ENCODE measurements at regions not wholly inside any gene's neighbourhood (a gene's known extent, or its start where the extent isn't known, plus 50 kb on each side); places are given as distances from the start of the nearest gene placed in this dataset.
"Not testable (repeated sequence)": the region's sequence is repeated elsewhere in the genome, so short reads cannot be mapped to it uniquely, and the experiment has no call there.

- in situ Hi-C loops (cut with HindIII; ENCODE audit: low pct_ligation_motif_present, low pct_unique_long_range_greater_than_20kb, low sequenced_read_pairs) = no loop called here
- no peak for DNase-seq
These were observed 1226.8 kb upstream of the FLRT2 start for GRCh38 chr14:84303140-84303539.

DNA sequence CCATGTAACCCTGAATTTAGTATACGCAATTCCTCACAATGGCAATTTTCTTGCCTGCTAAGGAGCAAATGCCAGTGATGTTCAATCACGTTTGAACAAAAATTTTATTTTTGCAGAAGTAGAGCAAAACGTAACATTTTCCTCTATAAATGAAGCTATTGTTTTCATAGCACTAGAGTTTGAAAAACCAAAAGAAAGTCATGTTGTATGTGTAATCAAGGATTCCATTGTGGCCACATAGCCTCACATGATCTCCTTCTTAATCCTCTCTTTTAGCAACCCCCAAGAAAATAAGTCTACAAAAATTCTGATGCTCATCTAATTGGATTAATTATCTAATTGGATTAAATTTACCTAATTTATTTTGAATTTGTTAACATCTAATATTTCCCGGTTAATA is 1217.4 kb upstream of the FLRT2 start:
- no peak for DNase-seq
- in situ Hi-C loops (cut with HindIII; ENCODE audit: low pct_ligation_motif_present, low pct_unique_long_range_greater_than_20kb, low sequenced_read_pairs) = no loop called here

DNA sequence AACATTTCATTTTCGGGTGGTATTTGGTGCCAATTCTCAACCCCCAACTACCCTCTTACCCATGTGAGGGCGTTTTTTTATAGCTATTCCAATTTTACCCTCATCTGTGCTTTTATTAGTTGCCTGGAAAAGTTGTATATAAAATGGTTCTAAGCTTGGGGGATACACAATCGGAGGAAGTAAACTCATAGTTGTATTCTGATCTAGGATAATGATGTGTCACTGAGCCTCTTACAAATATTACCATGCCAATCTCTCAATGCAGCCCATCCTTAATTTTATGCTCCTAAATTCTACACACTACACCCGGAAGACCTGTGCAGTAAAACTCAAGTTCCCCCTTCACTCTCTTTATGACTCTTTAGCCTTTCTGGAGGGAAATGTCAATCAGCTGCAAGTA is 1206.5 kb upstream of the FLRT2 start:
- in situ Hi-C loops (cut with HindIII; ENCODE audit: low pct_ligation_motif_present, low pct_unique_long_range_greater_than_20kb, low sequenced_read_pairs) = no loop called here
- DNase-seq = no peak

DNA sequence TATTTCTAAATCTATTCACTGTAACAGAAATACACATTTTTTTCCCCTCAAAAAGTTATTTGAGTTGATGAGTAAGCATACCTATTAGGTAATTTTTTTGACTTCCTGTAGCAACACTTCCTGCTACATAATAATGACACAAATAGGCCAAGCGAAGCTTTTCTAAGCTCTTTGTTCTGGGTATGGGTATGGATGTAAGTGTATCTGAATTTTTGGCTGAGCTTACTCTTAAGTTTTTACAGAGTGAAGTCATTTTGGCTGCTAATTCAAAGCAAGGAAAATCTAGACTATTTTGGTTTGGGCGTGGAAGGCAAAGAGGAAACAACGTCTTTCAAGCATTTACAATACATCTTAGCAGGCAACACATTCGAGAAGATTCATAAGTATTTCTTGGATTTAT is 1206.0 kb upstream of the FLRT2 start:
- in situ Hi-C loops (cut with HindIII; ENCODE audit: low pct_ligation_motif_present, low pct_unique_long_range_greater_than_20kb, low sequenced_read_pairs) = no loop called here
- no peak for DNase-seq

DNA sequence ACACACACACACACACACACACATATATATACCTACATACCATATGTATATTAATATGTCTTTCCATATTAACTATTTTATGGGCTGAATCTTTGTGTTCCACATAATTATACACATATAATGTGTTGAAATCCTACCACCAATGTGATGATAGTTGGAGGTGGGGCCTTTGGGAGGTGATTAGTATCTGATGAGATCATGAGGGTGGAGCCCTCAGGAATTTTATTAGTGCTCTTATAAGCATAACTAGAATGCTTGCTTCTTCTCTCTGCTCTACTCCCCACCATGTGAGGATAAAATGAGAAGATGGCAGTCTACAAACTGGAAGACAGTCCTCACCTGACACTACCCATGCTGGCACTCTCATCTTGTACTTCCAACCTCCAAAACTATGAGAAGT is 1193.5 kb upstream of the FLRT2 start:
- in situ Hi-C loops (cut with HindIII; ENCODE audit: low pct_ligation_motif_present, low pct_unique_long_range_greater_than_20kb, low sequenced_read_pairs) = no loop called here
- no peak for DNase-seq

DNA sequence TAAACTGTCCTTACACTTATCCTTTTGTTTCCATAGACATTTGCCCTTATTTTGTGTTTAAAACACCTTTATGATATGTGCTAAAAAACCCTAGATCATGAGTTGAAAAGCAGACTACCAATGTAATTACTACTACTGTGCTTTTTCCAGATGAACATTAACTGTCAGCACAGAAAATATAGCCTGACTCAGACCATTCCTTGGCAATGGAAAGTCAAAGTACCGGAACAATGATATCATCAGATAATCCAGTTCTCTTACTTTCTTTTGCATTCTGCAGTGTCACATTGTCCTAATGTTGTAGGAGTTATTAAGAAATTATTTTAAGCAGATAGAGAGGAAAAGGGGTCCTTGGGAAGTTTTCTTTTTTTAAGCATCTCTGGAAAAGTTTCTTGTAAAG is 1189.0 kb upstream of the FLRT2 start:
- no peak for DNase-seq
- in situ Hi-C loops (cut with HindIII; ENCODE audit: low pct_ligation_motif_present, low pct_unique_long_range_greater_than_20kb, low sequenced_read_pairs) = no loop called here

GRCh38 chr14:84341867-84342266 is 1188.1 kb upstream of the FLRT2 start:
- in situ Hi-C loops (cut with HindIII; ENCODE audit: low pct_ligation_motif_present, low pct_unique_long_range_greater_than_20kb, low sequenced_read_pairs) = not testable (repeated sequence)

DNA sequence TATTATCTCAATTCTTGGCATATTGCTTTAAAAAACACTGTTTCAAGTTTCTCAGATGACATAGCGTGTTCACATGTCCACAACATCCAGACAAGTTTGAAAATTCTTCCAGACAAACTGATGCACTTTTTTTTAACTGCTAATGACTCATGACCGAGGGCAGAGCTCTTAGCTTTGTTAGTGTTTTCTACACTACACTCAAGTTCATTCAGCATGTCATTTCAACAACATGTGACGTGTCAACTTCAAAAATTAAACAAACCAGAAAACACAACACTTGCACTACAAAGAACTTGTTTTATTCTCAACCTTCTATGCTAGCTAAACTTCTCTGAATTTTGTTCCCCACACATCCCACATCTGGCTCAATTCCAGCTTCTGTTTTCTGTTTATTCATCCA is 1186.3 kb upstream of the FLRT2 start:
- DNase-seq = no peak
- in situ Hi-C loops (cut with HindIII; ENCODE audit: low pct_ligation_motif_present, low pct_unique_long_range_greater_than_20kb, low sequenced_read_pairs) = no loop called here

More at GRCh38 chr14:84341867-84342266, 1188.1 kb upstream of the FLRT2 start:
- DNase-seq = not testable (repeated sequence)

DNA sequence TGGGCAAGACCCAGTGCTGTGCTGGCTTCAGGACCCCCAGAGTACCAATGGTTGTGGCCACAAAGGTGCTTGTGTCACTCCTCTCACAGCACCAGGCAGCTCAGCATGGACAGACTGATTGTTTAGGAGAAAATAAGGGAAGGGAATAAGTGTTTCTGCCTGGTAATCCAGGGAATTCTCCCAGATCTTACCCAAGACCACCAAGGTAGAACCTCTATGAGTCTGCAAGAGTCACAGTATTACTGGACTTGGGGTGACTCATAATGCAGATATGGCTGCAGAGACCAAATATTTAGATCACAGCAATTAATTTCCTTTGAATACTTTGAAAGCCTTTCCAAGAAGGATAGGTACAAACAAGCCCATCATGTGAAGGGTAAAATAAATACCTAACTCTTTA is 1178.3 kb upstream of the FLRT2 start:
- no peak for DNase-seq
- in situ Hi-C loops (cut with HindIII; ENCODE audit: low pct_ligation_motif_present, low pct_unique_long_range_greater_than_20kb, low sequenced_read_pairs) = no loop called here

DNA sequence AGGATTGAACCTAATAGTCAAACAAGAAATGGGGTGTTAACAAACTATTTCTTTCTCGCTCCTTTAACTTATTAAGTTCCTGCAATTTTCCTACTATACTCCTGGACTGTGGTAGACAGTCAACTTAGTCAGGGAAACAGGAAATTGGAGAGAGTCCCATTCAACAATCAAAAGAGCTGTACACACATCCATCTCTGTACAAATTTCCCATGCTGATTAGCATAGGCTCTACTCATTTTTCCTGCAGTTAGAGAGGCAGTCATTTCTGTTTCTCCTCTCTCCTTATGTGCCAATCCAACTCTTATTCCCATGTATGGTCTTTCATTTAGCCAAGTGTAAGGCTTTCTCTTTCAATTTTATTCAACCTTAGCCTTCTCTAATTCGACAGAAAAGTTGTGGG is 1168.5 kb upstream of the FLRT2 start:
- no peak for DNase-seq
- in situ Hi-C loops (cut with HindIII; ENCODE audit: low pct_ligation_motif_present, low pct_unique_long_range_greater_than_20kb, low sequenced_read_pairs) = no loop called here

GRCh38 chr14:84375235-84375634 is 1154.7 kb upstream of the FLRT2 start:
- no peak for DNase-seq
- in situ Hi-C loops (cut with HindIII; ENCODE audit: low pct_ligation_motif_present, low pct_unique_long_range_greater_than_20kb, low sequenced_read_pairs) = no loop called here

DNA sequence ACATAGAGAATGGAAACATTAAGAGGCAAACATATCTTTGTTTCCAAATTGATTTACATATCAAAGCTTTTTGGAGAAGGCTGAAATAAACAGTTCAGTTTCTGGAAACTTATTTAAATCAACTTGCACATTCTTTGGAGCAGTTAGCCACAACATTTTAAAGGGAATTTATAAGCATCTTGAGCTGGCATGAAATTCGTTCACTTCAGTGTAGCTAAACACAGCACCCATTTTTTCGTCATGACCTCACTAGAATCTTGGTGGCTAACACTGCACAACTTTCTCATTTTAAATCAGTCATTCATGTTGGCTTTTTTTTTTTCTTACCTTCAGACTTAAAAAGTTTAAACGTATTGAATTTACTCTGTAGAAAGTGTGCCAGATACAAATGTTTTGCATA is 1139.9 kb upstream of the FLRT2 start:
- DNase-seq = no peak
- in situ Hi-C loops (cut with HindIII; ENCODE audit: low pct_ligation_motif_present, low pct_unique_long_range_greater_than_20kb, low sequenced_read_pairs) = no loop called here

- in situ Hi-C loops (cut with HindIII; ENCODE audit: low pct_ligation_motif_present, low pct_unique_long_range_greater_than_20kb, low sequenced_read_pairs) = no loop called here
These were observed 1132.3 kb upstream of the FLRT2 start for GRCh38 chr14:84397631-84398030.

DNA sequence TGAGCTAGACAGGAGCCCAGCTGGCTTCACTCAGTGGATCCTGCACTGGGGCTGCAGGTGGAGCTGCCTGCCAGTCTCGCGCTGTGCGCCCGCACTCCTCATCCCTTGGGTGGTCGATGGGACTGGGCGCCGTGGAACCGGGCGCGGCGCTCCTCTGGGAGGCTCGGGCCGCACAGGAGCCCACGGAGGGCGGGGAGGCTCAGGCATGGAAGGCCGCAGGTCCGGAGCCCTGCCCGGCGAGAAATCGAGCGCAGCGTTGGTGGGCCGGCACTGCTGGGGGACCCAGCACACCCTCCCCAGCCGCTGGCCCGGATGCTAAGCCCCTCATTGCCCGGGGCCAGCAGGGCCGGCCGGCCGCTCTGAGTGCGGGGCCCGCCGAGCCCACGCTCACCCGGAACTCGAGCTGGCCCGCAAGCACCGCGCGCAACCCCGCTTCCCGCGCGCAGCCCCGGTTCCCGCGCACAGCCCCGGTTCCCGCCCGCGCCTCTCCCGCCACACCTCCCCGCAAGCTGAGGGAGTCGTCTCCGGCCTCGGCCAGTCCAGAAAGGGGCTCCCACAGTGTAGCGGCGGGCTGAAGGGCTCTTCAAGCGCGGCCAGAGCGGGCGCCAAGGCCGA is 1130.5 kb upstream of the FLRT2 start:
- DNase-seq = no peak
- in situ Hi-C loops (cut with HindIII; ENCODE audit: low pct_ligation_motif_present, low pct_unique_long_range_greater_than_20kb, low sequenced_read_pairs) = no loop called here

More at GRCh38 chr14:84397631-84398030, 1132.3 kb upstream of the FLRT2 start:
- DNase-seq = no peak

DNA sequence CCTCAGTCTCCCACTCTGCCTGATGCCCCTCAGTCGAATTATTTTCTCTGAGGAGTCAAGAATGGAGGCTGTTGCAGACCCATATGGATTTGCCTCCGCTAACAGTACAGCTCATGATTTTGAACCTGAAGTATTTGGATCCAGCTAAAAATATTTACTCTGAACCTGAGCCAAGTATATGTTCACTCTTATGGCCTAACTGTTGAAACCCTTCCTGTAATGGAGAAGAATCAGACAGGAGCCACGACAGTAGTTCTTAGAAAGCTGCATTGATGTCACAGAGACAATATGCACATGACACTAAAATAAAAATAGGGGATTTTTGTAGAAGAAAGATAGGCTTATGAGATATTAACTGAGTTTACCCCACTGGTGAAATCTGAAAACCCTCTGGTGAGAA is 1128.3 kb upstream of the FLRT2 start:
- in situ Hi-C loops (cut with HindIII; ENCODE audit: low pct_ligation_motif_present, low pct_unique_long_range_greater_than_20kb, low sequenced_read_pairs) = no loop called here

DNA sequence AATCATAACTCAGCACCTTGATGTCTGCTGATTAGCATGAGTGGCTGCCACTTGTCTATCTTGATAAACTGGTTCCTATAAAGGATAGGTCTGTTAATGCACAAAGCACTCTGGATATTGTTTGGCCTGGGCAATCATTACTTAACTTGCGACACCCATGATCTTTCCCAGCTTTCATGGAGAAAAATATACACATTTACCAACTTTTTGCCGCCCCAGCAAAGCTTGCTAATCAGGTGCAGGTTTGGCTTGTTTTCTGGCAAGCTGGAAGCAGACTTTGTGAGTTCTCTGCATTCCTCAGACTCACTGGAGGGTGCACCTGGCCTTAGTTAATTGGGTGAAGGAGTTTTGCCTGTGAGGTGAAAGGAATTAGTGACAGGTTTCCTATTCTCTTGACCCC is 1126.4 kb upstream of the FLRT2 start:
- peak; percentile 48 for DNase-seq
- in situ Hi-C loops (cut with HindIII; ENCODE audit: low pct_ligation_motif_present, low pct_unique_long_range_greater_than_20kb, low sequenced_read_pairs) = no loop called here

More for the DNA sequence above, 1128.3 kb upstream of the FLRT2 start:
- DNase-seq = no peak

DNA sequence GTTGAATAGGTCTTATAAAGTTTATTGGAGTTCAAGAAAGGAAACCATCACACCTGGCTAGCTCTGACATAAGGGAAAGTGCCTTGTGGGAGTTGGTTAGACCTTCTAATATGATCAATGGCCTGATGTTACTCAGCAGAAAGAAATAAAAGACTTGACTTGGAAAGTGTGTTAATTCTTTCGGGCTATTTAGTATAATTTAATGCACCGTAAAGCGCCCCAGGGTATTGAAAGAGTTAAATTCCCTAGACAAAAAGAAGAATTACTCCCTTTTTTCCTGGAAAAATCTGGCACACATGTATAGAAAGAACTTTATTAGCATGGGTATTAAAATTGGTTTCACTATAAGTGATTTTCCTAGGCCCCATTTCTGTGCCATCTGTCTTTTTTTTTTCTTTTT is 1125.7 kb upstream of the FLRT2 start:
- in situ Hi-C loops (cut with HindIII; ENCODE audit: low pct_ligation_motif_present, low pct_unique_long_range_greater_than_20kb, low sequenced_read_pairs) = no loop called here
- DNase-seq = no peak

- no peak for DNase-seq
- in situ Hi-C loops (cut with HindIII; ENCODE audit: low pct_ligation_motif_present, low pct_unique_long_range_greater_than_20kb, low sequenced_read_pairs) = no loop called here
These were observed 1120.5 kb upstream of the FLRT2 start for GRCh38 chr14:84409435-84409834.

GRCh38 chr14:84410344-84410743 is 1119.6 kb upstream of the FLRT2 start:
- DNase-seq = no peak
- in situ Hi-C loops (cut with HindIII; ENCODE audit: low pct_ligation_motif_present, low pct_unique_long_range_greater_than_20kb, low sequenced_read_pairs) = no loop called here

DNA sequence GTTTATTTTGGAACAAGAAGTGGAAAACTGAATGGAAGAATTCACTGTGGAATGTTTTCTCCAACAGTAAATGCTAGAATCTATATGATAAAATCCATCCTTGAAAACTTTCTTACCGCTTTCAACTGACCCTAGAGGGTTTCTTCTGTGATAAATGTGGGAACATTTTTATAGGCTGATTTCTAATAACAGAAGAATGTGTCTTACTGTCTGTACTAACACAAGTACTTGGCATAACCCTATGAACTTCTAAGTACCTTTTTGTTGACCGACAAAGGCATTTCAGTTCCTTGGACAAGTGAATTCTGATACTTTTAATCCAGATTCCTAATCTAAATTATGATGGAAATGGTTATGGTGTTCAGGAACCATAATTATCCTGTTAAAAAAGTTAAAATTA is 1109.7 kb upstream of the FLRT2 start:
- in situ Hi-C loops (cut with HindIII; ENCODE audit: low pct_ligation_motif_present, low pct_unique_long_range_greater_than_20kb, low sequenced_read_pairs) = no loop called here
- no peak for DNase-seq

DNA sequence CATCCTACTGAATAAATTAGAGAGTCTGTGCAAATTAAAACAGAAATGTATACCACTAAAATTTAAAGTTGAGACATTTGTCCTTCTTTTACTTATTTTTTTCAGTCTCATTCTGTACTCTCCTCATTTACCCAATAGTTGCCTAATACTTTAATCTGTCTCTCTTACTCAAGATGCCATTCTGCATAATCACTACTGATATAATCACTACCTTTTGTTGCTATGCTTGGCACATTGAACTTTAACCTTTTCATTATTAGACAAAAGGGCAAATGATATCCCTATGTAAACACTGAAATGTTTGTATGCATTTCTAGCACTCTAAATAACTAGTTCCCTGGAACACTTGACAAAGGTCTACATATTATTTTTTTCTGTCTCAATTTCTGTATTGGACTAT is 1108.3 kb upstream of the FLRT2 start:
- in situ Hi-C loops (cut with HindIII; ENCODE audit: low pct_ligation_motif_present, low pct_unique_long_range_greater_than_20kb, low sequenced_read_pairs) = no loop called here
- DNase-seq = no peak
